ENCODE measurements at regions not wholly inside any gene's neighbourhood (a gene's known extent, or its start where the extent isn't known, plus 50 kb on each side); places are given as distances from the start of the nearest gene placed in this dataset.

DNA sequence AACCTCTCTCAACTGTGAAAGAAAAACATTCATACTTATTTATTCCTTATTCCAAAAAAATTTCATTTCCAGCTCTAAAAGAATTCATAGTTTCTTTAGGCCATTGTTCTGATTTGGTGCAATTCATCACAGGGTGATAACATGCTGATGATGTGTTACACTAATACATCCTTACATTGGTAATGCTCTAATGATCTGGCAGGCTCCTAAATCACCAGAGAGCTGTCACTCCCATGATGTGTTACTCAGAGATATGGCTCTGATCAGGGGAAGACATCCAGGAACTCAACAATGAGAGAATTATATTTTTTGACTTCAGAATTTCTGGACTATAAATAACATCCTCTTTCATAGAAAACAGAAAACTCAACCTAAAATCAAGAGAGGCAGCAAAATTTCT lies 209.3 kb downstream of the CHD9NB start:
- Mint-ChIP-seq H3K36me3 (peaks cover 11% of the 10 kb centered on the region), H3K4me3 (no peak overlapping the region), H3K27me3 (ENCODE audit: low read depth) (no peaks in the 10 kb centered on the region), H3K9me3 (peaks cover 23% of the 10 kb centered on the region), H3K4me1 (no peaks in the 10 kb centered on the region), H3K27ac (no peak overlapping the region)
- ChIA-PET CTCF (no interaction called here), POLR2A (no interaction called here)
- DNase-seq (ENCODE audit: low spot score): no peak
- TF ChIP-seq FOXK1 (CRISPR knock-in tag; IDR thresholded peaks at IDR 0.05): no peak
- TF ChIP-seq, protein P1, sequence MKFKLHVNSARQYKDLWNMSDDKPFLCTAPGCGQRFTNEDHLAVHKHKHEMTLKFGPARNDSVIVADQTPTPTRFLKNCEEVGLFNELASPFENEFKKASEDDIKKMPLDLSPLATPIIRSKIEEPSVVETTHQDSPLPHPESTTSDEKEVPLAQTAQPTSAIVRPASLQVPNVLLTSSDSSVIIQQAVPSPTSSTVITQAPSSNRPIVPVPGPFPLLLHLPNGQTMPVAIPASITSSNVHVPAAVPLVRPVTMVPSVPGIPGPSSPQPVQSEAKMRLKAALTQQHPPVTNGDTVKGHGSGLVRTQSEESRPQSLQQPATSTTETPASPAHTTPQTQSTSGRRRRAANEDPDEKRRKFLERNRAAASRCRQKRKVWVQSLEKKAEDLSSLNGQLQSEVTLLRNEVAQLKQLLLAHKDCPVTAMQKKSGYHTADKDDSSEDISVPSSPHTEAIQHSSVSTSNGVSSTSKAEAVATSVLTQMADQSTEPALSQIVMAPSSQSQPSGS (CRISPR knock-in tag; IDR thresholded peaks at IDR 0.05; ENCODE audit: borderline replicate concordance, low read depth): no peak
- no peak for TF ChIP-seq NR1H2 (CRISPR knock-in tag; IDR thresholded peaks at IDR 0.05)
- no peak for TF ChIP-seq ZNF396 (CRISPR knock-in tag; IDR thresholded peaks at IDR 0.05; ENCODE audit: borderline replicate concordance)
- TF ChIP-seq ZNF121 (CRISPR knock-in tag; IDR thresholded peaks at IDR 0.05): no peak
- no peak for TF ChIP-seq TEAD4 (CRISPR knock-in tag; IDR thresholded peaks at IDR 0.05)
- no peak for TF ChIP-seq EMX1 (CRISPR knock-in tag; IDR thresholded peaks at IDR 0.05)
- no peak for TF ChIP-seq ZNF671 (CRISPR knock-in tag; IDR thresholded peaks at IDR 0.05)
- TF ChIP-seq JUN (CRISPR knock-in tag; IDR thresholded peaks at IDR 0.05): no peak
- TF ChIP-seq, protein P2, sequence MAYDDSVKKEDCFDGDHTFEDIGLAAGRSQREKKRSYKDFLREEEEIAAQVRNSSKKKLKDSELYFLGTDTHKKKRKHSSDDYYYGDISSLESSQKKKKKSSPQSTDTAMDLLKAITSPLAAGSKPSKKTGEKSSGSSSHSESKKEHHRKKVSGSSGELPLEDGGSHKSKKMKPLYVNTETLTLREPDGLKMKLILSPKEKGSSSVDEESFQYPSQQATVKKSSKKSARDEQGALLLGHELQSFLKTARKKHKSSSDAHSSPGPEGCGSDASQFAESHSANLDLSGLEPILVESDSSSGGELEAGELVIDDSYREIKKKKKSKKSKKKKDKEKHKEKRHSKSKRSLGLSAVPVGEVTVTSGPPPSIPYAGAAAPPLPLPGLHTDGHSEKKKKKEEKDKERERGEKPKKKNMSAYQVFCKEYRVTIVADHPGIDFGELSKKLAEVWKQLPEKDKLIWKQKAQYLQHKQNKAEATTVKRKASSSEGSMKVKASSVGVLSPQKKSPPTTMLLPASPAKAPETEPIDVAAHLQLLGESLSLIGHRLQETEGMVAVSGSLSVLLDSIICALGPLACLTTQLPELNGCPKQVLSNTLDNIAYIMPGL (CRISPR knock-in tag; IDR thresholded peaks at IDR 0.05): no peak
- no peak for TF ChIP-seq OVOL2 (CRISPR knock-in tag; IDR thresholded peaks at IDR 0.05; ENCODE audit: borderline replicate concordance)
- TF ChIP-seq, protein P3, sequence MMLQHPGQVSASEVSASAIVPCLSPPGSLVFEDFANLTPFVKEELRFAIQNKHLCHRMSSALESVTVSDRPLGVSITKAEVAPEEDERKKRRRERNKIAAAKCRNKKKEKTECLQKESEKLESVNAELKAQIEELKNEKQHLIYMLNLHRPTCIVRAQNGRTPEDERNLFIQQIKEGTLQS (CRISPR knock-in tag; conservative IDR thresholded peaks at IDR 0.05): no peak
- TF ChIP-seq NR2C2 (CRISPR knock-in tag; IDR thresholded peaks at IDR 0.05): no peak
- no peak for TF ChIP-seq TEAD1 (CRISPR knock-in tag; IDR thresholded peaks at IDR 0.05)
- no peak for ATAC-seq

DNA sequence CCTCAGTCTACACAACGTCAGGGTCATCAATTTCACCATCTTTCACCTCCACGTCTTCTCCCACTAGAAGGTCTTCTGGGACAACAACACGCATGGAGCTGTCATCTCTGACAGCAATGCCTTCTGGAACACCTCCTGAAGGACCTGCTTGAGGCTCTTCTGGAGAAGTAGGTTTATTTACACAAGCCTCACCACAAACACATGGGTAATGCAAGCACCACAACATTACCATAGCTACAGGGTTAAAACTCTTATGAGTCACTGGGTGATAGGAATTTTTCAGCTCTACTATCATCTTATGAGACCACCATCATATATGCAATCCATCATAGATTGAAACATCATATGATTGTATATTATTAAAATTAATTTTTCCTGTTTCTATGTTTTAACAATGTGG lies 215.4 kb downstream of the CHD9NB start:
- Mint-ChIP-seq H3K4me3 (no peak overlapping the region), H3K4me1 (no peaks in the 10 kb centered on the region), H3K9me3 (no peaks in the 10 kb centered on the region), H3K27me3 (ENCODE audit: low read depth) (no peaks in the 10 kb centered on the region), H3K36me3 (no peaks in the 10 kb centered on the region), H3K27ac (no peak overlapping the region)
- ChIA-PET POLR2A (no interaction called here), CTCF (no interaction called here)
- ATAC-seq (no peak), DNase-seq (ENCODE audit: low spot score) (no peak)
- TF ChIP-seq, protein P4, sequence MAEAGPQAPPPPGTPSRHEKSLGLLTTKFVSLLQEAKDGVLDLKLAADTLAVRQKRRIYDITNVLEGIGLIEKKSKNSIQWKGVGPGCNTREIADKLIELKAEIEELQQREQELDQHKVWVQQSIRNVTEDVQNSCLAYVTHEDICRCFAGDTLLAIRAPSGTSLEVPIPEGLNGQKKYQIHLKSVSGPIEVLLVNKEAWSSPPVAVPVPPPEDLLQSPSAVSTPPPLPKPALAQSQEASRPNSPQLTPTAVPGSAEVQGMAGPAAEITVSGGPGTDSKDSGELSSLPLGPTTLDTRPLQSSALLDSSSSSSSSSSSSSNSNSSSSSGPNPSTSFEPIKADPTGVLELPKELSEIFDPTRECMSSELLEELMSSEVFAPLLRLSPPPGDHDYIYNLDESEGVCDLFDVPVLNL (CRISPR knock-in tag; IDR thresholded peaks at IDR 0.05; ENCODE audit: borderline replicate concordance, low read depth): no peak
- TF ChIP-seq, protein P5, sequence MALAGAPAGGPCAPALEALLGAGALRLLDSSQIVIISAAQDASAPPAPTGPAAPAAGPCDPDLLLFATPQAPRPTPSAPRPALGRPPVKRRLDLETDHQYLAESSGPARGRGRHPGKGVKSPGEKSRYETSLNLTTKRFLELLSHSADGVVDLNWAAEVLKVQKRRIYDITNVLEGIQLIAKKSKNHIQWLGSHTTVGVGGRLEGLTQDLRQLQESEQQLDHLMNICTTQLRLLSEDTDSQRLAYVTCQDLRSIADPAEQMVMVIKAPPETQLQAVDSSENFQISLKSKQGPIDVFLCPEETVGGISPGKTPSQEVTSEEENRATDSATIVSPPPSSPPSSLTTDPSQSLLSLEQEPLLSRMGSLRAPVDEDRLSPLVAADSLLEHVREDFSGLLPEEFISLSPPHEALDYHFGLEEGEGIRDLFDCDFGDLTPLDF (CRISPR knock-in tag; IDR thresholded peaks at IDR 0.05): no peak
- TF ChIP-seq, protein P6, sequence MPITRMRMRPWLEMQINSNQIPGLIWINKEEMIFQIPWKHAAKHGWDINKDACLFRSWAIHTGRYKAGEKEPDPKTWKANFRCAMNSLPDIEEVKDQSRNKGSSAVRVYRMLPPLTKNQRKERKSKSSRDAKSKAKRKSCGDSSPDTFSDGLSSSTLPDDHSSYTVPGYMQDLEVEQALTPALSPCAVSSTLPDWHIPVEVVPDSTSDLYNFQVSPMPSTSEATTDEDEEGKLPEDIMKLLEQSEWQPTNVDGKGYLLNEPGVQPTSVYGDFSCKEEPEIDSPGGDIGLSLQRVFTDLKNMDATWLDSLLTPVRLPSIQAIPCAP (CRISPR knock-in tag; IDR thresholded peaks at IDR 0.05): no peak

Data from WTC11 (cell line).